Colonic mucosa (tissue), 4 donors: ENCODE measurements at regions not wholly inside any gene's neighbourhood (a gene's known extent, or its start where the extent isn't known, plus 50 kb on each side); places are given as distances from the start of the nearest gene placed in this dataset.

Experiments
- DNase-seq: peaks from one replicate; pipeline ENCODE4 v3.0.0-alpha.2; 2020
- H3K27ac ChIP-seq: fragments of 200-600 bp; one replicate; pipeline ENCODE4 v1.8.0; 2021
- H3K27me3 ChIP-seq: fragments of 200-600 bp; one replicate; pipeline ENCODE4 v1.8.0; 2021
- H3K36me3 ChIP-seq: fragments of 200-600 bp; one replicate; pipeline ENCODE4 v1.8.0; 2021
- H3K4me1 ChIP-seq: fragments of 200-600 bp; one replicate; pipeline ENCODE4 v1.8.0; 2021; ENCODE audit warnings: mild to moderate bottlenecking
- H3K4me3 ChIP-seq: fragments of 200-600 bp; one replicate; pipeline ENCODE4 v1.8.0; 2021
- H3K9ac ChIP-seq, 2 donors: one replicate each; pipeline ENCODE4 v1.7.0; 2013; ENCODE audit warnings: control low read depth in 2 of 2, low read depth in 2 of 2, low read length in 2 of 2
- H3K9me3 ChIP-seq: fragments of 200-600 bp; one replicate; pipeline ENCODE4 v1.8.0; 2021
- CTCF ChIP-seq: fragments of 200-600 bp; IDR thresholded peaks from one replicate; pipeline ENCODE4 v1.8.0; 2022; ENCODE audit warnings: antibody characterized with exemption, mild to moderate bottlenecking
- intact Hi-C: fragments of 100-400 bp; cut with DNase I; formaldehyde crosslinking; loops from one replicate; pipeline ENCODE4 v1.14.1; 2022
- donor health status: healthy.
- donor health status: DM: no; HTN: no; CAD: no.
- donor health status: DM: no; HTN: no; CAD: no.

GRCh38 chr10:33114451-33114952 lies 156.5 kb upstream of the ITGB1 start:
- Histone ChIP-seq H3K36me3 (no peaks in the 10 kb centered on the region), H3K9ac (no peak overlapping the region), H3K9me3 (no peaks in the 10 kb centered on the region), H3K27ac (no peak overlapping the region), H3K27me3 (no peaks in the 10 kb centered on the region), H3K4me3 (no peak overlapping the region), H3K4me1 (no peaks in the 10 kb centered on the region)
- intact Hi-C loops = no loop called here
- TF ChIP-seq CTCF = no peak
- no peak for DNase-seq

- no peak overlapping the region for H3K4me3 ChIP-seq
- no peaks in the 10 kb centered on the region for H3K27me3 ChIP-seq
- no peak for TF ChIP-seq CTCF
- no peak for DNase-seq
- H3K4me1 ChIP-seq = no peaks in the 10 kb centered on the region
- no peaks in the 10 kb centered on the region for H3K36me3 ChIP-seq
- no peak overlapping the region for H3K9ac ChIP-seq
- no peaks in the 10 kb centered on the region for H3K9me3 ChIP-seq
- H3K27ac ChIP-seq = no peak overlapping the region
- intact Hi-C loops = no loop called here
These were observed 155.4 kb upstream of the ITGB1 start for GRCh38 chr10:33113466-33113865.

- Histone ChIP-seq H3K9ac (no peak overlapping the region), H3K27ac (no peak overlapping the region), H3K27me3 (no peaks in the 10 kb centered on the region), H3K9me3 (no peaks in the 10 kb centered on the region), H3K4me3 (no peak overlapping the region), H3K36me3 (no peaks in the 10 kb centered on the region), H3K4me1 (no peaks in the 10 kb centered on the region)
- TF ChIP-seq CTCF = no peak
- intact Hi-C loops = no loop called here
- no peak for DNase-seq
These were observed 154.9 kb upstream of the ITGB1 start for GRCh38 chr10:33112831-33113455.

- intact Hi-C loops = no loop called here
- no peaks in the 10 kb centered on the region for H3K36me3 ChIP-seq
- DNase-seq = no peak
- no peaks in the 10 kb centered on the region for H3K9me3 ChIP-seq
- H3K27ac ChIP-seq = no peak overlapping the region
- H3K9ac ChIP-seq = no peak overlapping the region
- no peaks in the 10 kb centered on the region for H3K27me3 ChIP-seq
- no peak for TF ChIP-seq CTCF
- no peak overlapping the region for H3K4me3 ChIP-seq
- H3K4me1 ChIP-seq = no peaks in the 10 kb centered on the region
These were observed 153.5 kb upstream of the ITGB1 start for GRCh38 chr10:33111488-33112051.

GRCh38 chr10:33109788-33110469 lies 151.9 kb upstream of the ITGB1 start:
- intact Hi-C loops = no loop called here

More at GRCh38 chr10:33109788-33110469, 151.9 kb upstream of the ITGB1 start:
- no peak for DNase-seq
- no peaks in the 10 kb centered on the region for H3K4me1 ChIP-seq
- no peak overlapping the region for H3K27ac ChIP-seq
- H3K4me3 ChIP-seq = no peak overlapping the region
- no peaks in the 10 kb centered on the region for H3K36me3 ChIP-seq
- no peak for TF ChIP-seq CTCF
- H3K27me3 ChIP-seq = no peaks in the 10 kb centered on the region
- H3K9me3 ChIP-seq = no peaks in the 10 kb centered on the region
- no peak overlapping the region for H3K9ac ChIP-seq
